Trophoblast cell (in vitro differentiated cells and primary cell): ENCODE measurements at regions not wholly inside any gene's neighbourhood (a gene's known extent, or its start where the extent isn't known, plus 50 kb on each side); places are given as distances from the start of the nearest gene placed in this dataset.

Experiments used
- DNase-seq, 2 donors: peaks; one replicate each; pipeline ENCODE4 v3.0.0-alpha.2; 2016
- H2AFZ ChIP-seq: 2 replicates; pipeline ENCODE4 v1.6.1; 2013; ENCODE audit warnings: low read length, moderate library complexity, mild to moderate bottlenecking; ENCODE audit not compliant: insufficient read depth, poor library complexity
- H2AK5ac ChIP-seq: 2 replicates; pipeline ENCODE4 v1.6.1; 2013; ENCODE audit warnings: mild to moderate bottlenecking, low read length
- H2BK120ac ChIP-seq: 2 replicates; pipeline ENCODE4 v1.6.1; 2013; ENCODE audit warnings: low read length, mild to moderate bottlenecking, moderate library complexity; ENCODE audit not compliant: insufficient read depth, poor library complexity
- H2BK12ac ChIP-seq: 2 replicates; pipeline ENCODE4 v1.6.1; 2013; ENCODE audit warnings: mild to moderate bottlenecking, low read length, moderate library complexity
- H2BK5ac ChIP-seq: 2 replicates; pipeline ENCODE4 v1.6.1; 2013; ENCODE audit warnings: low read length, low read depth, moderate library complexity, mild to moderate bottlenecking; ENCODE audit not compliant: poor library complexity
- H3K14ac ChIP-seq: 2 replicates; pipeline ENCODE4 v1.6.1; 2013; ENCODE audit warnings: mild to moderate bottlenecking, low read length
- H3K18ac ChIP-seq: 2 replicates; pipeline ENCODE4 v1.6.1; 2013; ENCODE audit warnings: mild to moderate bottlenecking, low read length
- H3K23ac ChIP-seq: 2 replicates; pipeline ENCODE4 v1.6.1; 2013; ENCODE audit warnings: low read length
- H3K27ac ChIP-seq: 2 replicates; pipeline ENCODE4 v1.5.1; 2013; ENCODE audit warnings: low read depth, mild to moderate bottlenecking, inconsistent platforms, low read length, moderate library complexity
- H3K27me3 ChIP-seq: 2 replicates; pipeline ENCODE4 v1.6.1; 2013; ENCODE audit warnings: inconsistent platforms, mild to moderate bottlenecking, low read length, moderate library complexity; ENCODE audit not compliant: insufficient read depth
- H3K36me3 ChIP-seq, 2 experiments: 1 replicate in 1 of 2; 2 replicates in 1 of 2; pipeline ENCODE4 v1.6.1; 2013; ENCODE audit warnings: low read length in 2 of 2, mild to moderate bottlenecking in 2 of 2, moderate library complexity in 1 of 2; ENCODE audit not compliant: insufficient read depth in 2 of 2, control insufficient read depth in 1 of 2
- H3K4ac ChIP-seq: 2 replicates; pipeline ENCODE4 v1.6.1; 2013; ENCODE audit warnings: low read depth, mild to moderate bottlenecking, low read length, moderate library complexity
- H3K4me1 ChIP-seq, 2 experiments: 1 replicate in 1 of 2; 2 replicates in 1 of 2; pipeline ENCODE4 v1.6.1; 2013; ENCODE audit warnings: low read length in 2 of 2, mild to moderate bottlenecking in 2 of 2, moderate library complexity in 1 of 2; ENCODE audit not compliant: insufficient read depth in 2 of 2, control insufficient read depth in 1 of 2
- H3K4me2 ChIP-seq: 2 replicates; pipeline ENCODE4 v1.6.1; 2013; ENCODE audit warnings: inconsistent platforms, mild to moderate bottlenecking, low read length, moderate library complexity
- H3K4me3 ChIP-seq: 2 replicates; pipeline ENCODE4 v1.5.1; 2013; ENCODE audit warnings: mild to moderate bottlenecking, low read depth, low read length, inconsistent platforms
- H3K79me1 ChIP-seq: one replicate; pipeline ENCODE4 v1.6.1; 2013; ENCODE audit warnings: low read length
- H3K79me2 ChIP-seq: 2 replicates; pipeline ENCODE4 v1.6.1; 2013; ENCODE audit warnings: low read length, mild to moderate bottlenecking; ENCODE audit not compliant: control insufficient read depth, insufficient read depth, poor library complexity
- H3K9ac ChIP-seq: 2 replicates; pipeline ENCODE4 v1.6.1; 2013; ENCODE audit warnings: mild to moderate bottlenecking, low read length
- H3K9me3 ChIP-seq: 2 replicates; pipeline ENCODE4 v1.6.1; 2013; ENCODE audit warnings: low read depth, mild to moderate bottlenecking, control low read depth, inconsistent platforms, low read length; ENCODE audit not compliant: insufficient read depth
- H4K12ac ChIP-seq: 2 replicates; pipeline ENCODE4 v1.6.1; 2013; ENCODE audit warnings: low read depth, mild to moderate bottlenecking, low read length, moderate library complexity
- H4K8ac ChIP-seq: 2 replicates; pipeline ENCODE4 v1.6.1; 2013; ENCODE audit warnings: low read depth, mild to moderate bottlenecking, low read length, moderate library complexity
- H4K91ac ChIP-seq: one replicate; pipeline ENCODE4 v1.6.1; 2013; ENCODE audit warnings: low read depth, mild to moderate bottlenecking, low read length, moderate library complexity
- WGBS: extraction: QIAGEN DNeasy Blood & Tissue Kit; methylation state at CpG from one replicate; pipeline ENCODE4 v1.1.7; 2013; ENCODE audit warnings: missing lambda C conversion rate; ENCODE audit not compliant: insufficient read length, insufficient coverage; ENCODE audit errors: extremely low coverage; 5-methylcytosine and 5-hydroxymethylcytosine counted together

GRCh38 chr10:128220021-128220420 lies 93.8 kb upstream of the MKI67 start:
- H3K79me2 ChIP-seq = no peaks in the 10 kb centered on the region
- H2BK12ac ChIP-seq = no peak overlapping the region
- no peaks in the 10 kb centered on the region for H3K27me3 ChIP-seq
- H3K36me3 ChIP-seq = no peaks in the 10 kb centered on the region
- H3K14ac ChIP-seq = no peak overlapping the region
- no peaks in the 10 kb centered on the region for H3K4me1 ChIP-seq
- no peak overlapping the region for H3K4me2 ChIP-seq
- no peak overlapping the region for H2AFZ ChIP-seq
- H3K9ac ChIP-seq = no peak overlapping the region
- H3K23ac ChIP-seq = no peak overlapping the region
- no peak overlapping the region for H4K91ac ChIP-seq
- no peaks in the 10 kb centered on the region for H3K79me1 ChIP-seq
- H4K12ac ChIP-seq = no peak overlapping the region
- H3K4ac ChIP-seq = no peak overlapping the region
- H3K18ac ChIP-seq = no peak overlapping the region
- no peak for DNase-seq
- no peak overlapping the region for H4K8ac ChIP-seq
- H3K4me3 ChIP-seq = no peak overlapping the region
- no peak overlapping the region for H2BK120ac ChIP-seq
- H3K9me3 ChIP-seq = peaks cover 2% of the 10 kb centered on the region
- no CpG with 5 or more reads among the region's 5 CpGs for WGBS
- no peak overlapping the region for H2BK5ac ChIP-seq
- H3K27ac ChIP-seq = no peak overlapping the region
- no peak overlapping the region for H2AK5ac ChIP-seq

DNA sequence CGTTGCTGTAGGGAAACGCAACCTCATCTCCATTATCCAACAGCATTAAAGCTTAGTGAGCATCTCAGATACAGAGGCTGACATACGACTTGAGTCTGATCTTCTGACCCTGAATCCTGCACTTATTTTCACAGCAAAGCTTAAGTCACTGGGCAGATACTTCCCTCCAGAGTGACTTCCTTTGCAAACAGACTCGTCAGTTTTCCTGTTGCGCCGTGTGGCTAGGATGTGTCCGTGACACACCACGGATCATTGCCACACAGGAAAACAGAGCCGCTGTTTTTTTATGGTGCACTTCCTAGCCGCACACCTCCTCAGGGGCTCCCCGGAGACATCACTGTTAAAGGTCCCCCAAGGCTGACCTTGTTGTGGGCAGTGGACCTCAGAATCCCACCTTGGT lies 94.9 kb upstream of the MKI67 start:
- no peak overlapping the region for H3K18ac ChIP-seq
- H2AK5ac ChIP-seq = no peak overlapping the region
- no peak overlapping the region for H4K12ac ChIP-seq
- no peak overlapping the region for H3K4ac ChIP-seq
- no peak overlapping the region for H3K4me2 ChIP-seq
- no peak overlapping the region for H2BK5ac ChIP-seq
- no peaks in the 10 kb centered on the region for H3K79me1 ChIP-seq
- DNase-seq = no peak
- no peak overlapping the region for H3K23ac ChIP-seq
- H2AFZ ChIP-seq = no peak overlapping the region
- H2BK12ac ChIP-seq = no peak overlapping the region
- H3K79me2 ChIP-seq = no peaks in the 10 kb centered on the region
- no peak overlapping the region for H3K14ac ChIP-seq
- no peak overlapping the region for H3K9ac ChIP-seq
- H3K9me3 ChIP-seq = no peaks in the 10 kb centered on the region
- no peak overlapping the region for H3K27ac ChIP-seq
- H2BK120ac ChIP-seq = no peak overlapping the region
- H4K8ac ChIP-seq = no peak overlapping the region
- H3K27me3 ChIP-seq = no peaks in the 10 kb centered on the region
- H3K36me3 ChIP-seq = no peaks in the 10 kb centered on the region
- H3K4me3 ChIP-seq = no peak overlapping the region
- no CpG with 5 or more reads among the region's 11 CpGs for WGBS
- no peak overlapping the region for H4K91ac ChIP-seq
- H3K4me1 ChIP-seq = no peaks in the 10 kb centered on the region

DNA sequence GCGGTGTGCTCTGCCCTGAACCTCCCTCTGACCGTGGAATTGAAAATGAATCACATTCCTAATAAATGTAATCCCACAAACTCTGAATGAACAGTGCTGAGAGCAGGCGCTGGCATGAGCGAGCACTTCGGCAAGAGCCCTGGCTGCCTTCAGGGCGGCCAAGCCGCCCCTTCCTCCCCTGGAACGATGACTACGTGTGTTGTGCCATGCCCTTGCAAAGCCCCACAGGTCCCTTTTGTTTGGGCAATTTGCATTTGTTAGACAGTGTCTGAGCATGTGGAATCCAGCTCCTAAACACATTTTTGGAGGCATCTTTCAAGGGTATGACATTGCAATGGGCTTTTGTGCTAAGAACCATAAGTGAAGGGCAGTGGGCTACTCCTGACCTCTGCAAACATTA lies 95.6 kb upstream of the MKI67 start:
- Histone ChIP-seq H3K18ac (no peak overlapping the region), H2BK12ac (no peak overlapping the region), H3K4me3 (no peak overlapping the region), H3K4ac (no peak overlapping the region), H3K4me2 (no peak overlapping the region), H4K12ac (no peak overlapping the region), H3K27me3 (no peaks in the 10 kb centered on the region), H2BK120ac (no peak overlapping the region), H3K27ac (no peak overlapping the region), H4K91ac (no peak overlapping the region), H3K14ac (no peak overlapping the region), H3K23ac (no peak overlapping the region), H2AFZ (no peak overlapping the region), H2BK5ac (no peak overlapping the region), H3K79me2 (no peaks in the 10 kb centered on the region), H3K4me1 (no peaks in the 10 kb centered on the region), H3K9ac (no peak overlapping the region), H2AK5ac (no peak overlapping the region), H4K8ac (no peak overlapping the region), H3K36me3 (no peaks in the 10 kb centered on the region), H3K79me1 (no peaks in the 10 kb centered on the region), H3K9me3 (no peaks in the 10 kb centered on the region)
- DNase-seq = no peak
- WGBS = no CpG with 5 or more reads among the region's 9 CpGs

DNA sequence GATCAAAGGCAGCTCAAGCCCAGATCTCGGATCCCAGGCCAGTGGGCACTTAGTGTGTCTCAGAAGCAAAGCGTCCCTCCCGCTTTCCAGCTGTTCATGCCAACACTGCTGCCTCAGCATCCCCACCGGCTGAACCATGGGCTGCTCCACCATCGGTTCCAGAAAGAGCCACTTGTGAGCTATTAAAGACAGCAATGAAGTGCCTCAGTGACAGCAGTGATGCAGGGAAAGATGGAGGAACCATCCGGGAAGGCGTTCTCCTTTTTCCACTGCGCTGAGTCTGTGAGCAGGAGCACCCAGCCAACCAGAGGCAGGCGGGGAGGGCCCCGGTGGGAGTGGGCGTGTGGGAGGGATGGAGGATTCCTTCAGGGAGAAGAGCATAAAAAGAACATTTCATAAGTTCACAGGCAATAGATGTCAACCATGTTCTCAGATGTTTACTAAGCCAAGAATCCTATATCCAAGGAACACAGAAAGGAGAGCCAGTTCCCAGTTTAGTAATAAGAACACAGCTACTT lies 96.2 kb upstream of the MKI67 start:
- no CpG with 5 or more reads among the region's 11 CpGs for WGBS
- Histone ChIP-seq H4K8ac (no peak overlapping the region), H4K12ac (no peak overlapping the region), H3K4me1 (no peaks in the 10 kb centered on the region), H2AFZ (no peak overlapping the region), H3K4me3 (no peak overlapping the region), H3K36me3 (no peaks in the 10 kb centered on the region), H3K14ac (no peak overlapping the region), H2AK5ac (no peak overlapping the region), H2BK12ac (no peak overlapping the region), H3K4me2 (no peak overlapping the region), H3K9ac (no peak overlapping the region), H3K23ac (no peak overlapping the region), H2BK5ac (no peak overlapping the region), H3K79me1 (no peaks in the 10 kb centered on the region), H3K27ac (no peak overlapping the region), H3K9me3 (no peaks in the 10 kb centered on the region), H2BK120ac (no peak overlapping the region), H3K79me2 (no peaks in the 10 kb centered on the region), H4K91ac (no peak overlapping the region), H3K18ac (no peak overlapping the region), H3K4ac (no peak overlapping the region), H3K27me3 (no peaks in the 10 kb centered on the region)
- DNase-seq = no peak
